GM23248 (cell line): ENCODE measurements at regions not wholly inside any gene's neighbourhood (a gene's known extent, or its start where the extent isn't known, plus 50 kb on each side); places are given as distances from the start of the nearest gene placed in this dataset.

Experiments
- EZH2 ChIP-seq: fragments of 200-600 bp; sonication (generic); IDR thresholded peaks from 2 replicates; pipeline ENCODE4 v1.6.1; 2018; ENCODE audit warnings: antibody characterized with exemption, mild to moderate bottlenecking; ENCODE audit not compliant: insufficient read depth, poor library complexity, severe bottlenecking
- EZH2phosphoT487 ChIP-seq: fragments of 200-600 bp; sonication (generic); IDR thresholded peaks from 2 replicates; pipeline ENCODE4 v1.6.1; 2018; ENCODE audit warnings: antibody characterized with exemption, moderate library complexity, mild to moderate bottlenecking, low read depth; ENCODE audit not compliant: insufficient read depth

- TF ChIP-seq EZH2 (no peak), EZH2phosphoT487 (no peak)
Measured at GRCh38 chr1:116261227-116261626, 111.8 kb upstream of the ATP1A1 start.
